ENCODE measurements at regions not wholly inside any gene's neighbourhood (a gene's known extent, or its start where the extent isn't known, plus 50 kb on each side); places are given as distances from the start of the nearest gene placed in this dataset.

DNA sequence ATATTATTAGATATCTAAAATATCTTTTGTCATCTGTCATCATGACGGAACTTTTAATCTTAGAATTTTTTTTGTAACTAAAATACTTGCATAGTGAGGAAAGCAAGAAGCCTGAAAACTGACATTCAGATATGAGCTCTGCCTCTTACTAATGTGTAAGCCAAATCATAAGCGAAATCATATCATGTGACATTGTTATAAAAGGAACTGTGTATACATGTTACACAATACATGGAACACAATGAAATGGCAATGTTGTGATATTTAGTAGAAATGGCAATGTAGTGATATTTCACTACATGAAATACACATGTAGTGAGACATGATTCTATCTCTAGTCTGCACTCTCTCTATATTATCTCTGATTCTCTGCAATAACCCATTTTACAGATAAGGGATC, 1016.4 kb upstream of the PIK3C3 start:
- no peak overlapping the region for H3K4me3 ChIP-seq (ENCODE audit: control insufficient read depth in 1 of 2, extremely low read depth in 1 of 2, low read length in 1 of 2)
- no peaks in the 10 kb centered on the region for H3K27me3 Mint-ChIP-seq
- no CpG with 5 or more reads among the region's 2 CpGs for WGBS (ENCODE audit: insufficient coverage)
- H3K4me3 Mint-ChIP-seq, result no peak overlapping the region
- no peaks in the 10 kb centered on the region for H3K36me3 Mint-ChIP-seq
- no peaks in the 10 kb centered on the region for H3K9me3 ChIP-seq
- no peak overlapping the region for H3K27ac ChIP-seq (ENCODE audit: low read length)
- CTCF ChIA-PET, result no interaction called here
- DNase-seq, result no peak
- no peak for ATAC-seq (replicated peaks in 1 of 4)
- peaks cover 4 to 31% (median 21%) of the 10 kb centered on the region in 3 donors for H3K9me3 Mint-ChIP-seq
- POLR2A ChIA-PET, result no interaction called here
- no peaks in the 10 kb centered on the region for H3K4me1 ChIP-seq (ENCODE audit: control insufficient read depth in 1 of 2, extremely low read depth in 1 of 2, insufficient read depth in 2 of 2, low read length in 2 of 2)
- no peaks in the 10 kb centered on the region for H3K27me3 ChIP-seq (replicated peaks in 1 of 2; ENCODE audit: control insufficient read depth in 2 of 2, extremely low read depth in 1 of 2, insufficient read depth in 2 of 2, low read length in 1 of 2)
- H3K36me3 ChIP-seq (ENCODE audit: control insufficient read depth in 2 of 2, extremely low read depth in 1 of 2, insufficient read depth in 1 of 2, low read length in 1 of 2), result no peaks in the 10 kb centered on the region
- H3K4me1 Mint-ChIP-seq, result no peaks in the 10 kb centered on the region
- H3K27ac Mint-ChIP-seq, result no peak overlapping the region

DNA sequence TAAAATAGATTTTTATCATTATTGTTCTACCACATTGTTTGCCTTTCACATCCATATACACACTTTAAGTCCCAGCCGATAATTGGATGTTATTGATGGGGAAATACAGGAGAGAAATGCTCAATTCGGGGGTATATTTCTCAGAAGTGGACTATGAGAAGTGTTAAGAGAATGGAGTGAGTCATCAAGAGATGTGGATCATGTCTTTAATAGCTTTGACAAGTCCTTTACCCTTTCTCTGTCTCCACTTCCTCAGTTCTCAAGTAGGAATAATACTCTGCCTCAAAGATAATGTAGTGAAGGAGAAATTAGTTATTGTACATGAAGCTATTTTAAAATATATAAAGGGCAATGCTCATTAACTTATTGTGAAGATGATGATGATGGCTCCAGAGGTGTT, 1017.6 kb upstream of the PIK3C3 start:
- Histone ChIP-seq H3K27ac (ENCODE audit: low read length) (no peak overlapping the region), H3K4me1 (ENCODE audit: control insufficient read depth in 1 of 2, extremely low read depth in 1 of 2, insufficient read depth in 2 of 2, low read length in 2 of 2) (no peaks in the 10 kb centered on the region), H3K36me3 (ENCODE audit: control insufficient read depth in 2 of 2, extremely low read depth in 1 of 2, insufficient read depth in 1 of 2, low read length in 1 of 2) (no peaks in the 10 kb centered on the region), H3K4me3 (ENCODE audit: control insufficient read depth in 1 of 2, extremely low read depth in 1 of 2, low read length in 1 of 2) (no peak overlapping the region), H3K27me3 (replicated peaks in 1 of 2; ENCODE audit: control insufficient read depth in 2 of 2, extremely low read depth in 1 of 2, insufficient read depth in 2 of 2, low read length in 1 of 2) (no peaks in the 10 kb centered on the region), H3K9me3 (no peaks in the 10 kb centered on the region)
- DNase-seq, result no peak
- no peak overlapping the region for H3K27ac Mint-ChIP-seq
- no peaks in the 10 kb centered on the region for H3K4me1 Mint-ChIP-seq
- ATAC-seq (replicated peaks in 1 of 4), result no peak
- WGBS (ENCODE audit: insufficient coverage), result no CpG with 5 or more reads among the region's 2 CpGs
- peaks cover 4 to 26% (median 21%) of the 10 kb centered on the region in 3 donors for H3K9me3 Mint-ChIP-seq
- H3K27me3 Mint-ChIP-seq, result no peaks in the 10 kb centered on the region
- ChIA-PET CTCF (no interaction called here), POLR2A (no interaction called here)
- H3K36me3 Mint-ChIP-seq, result no peaks in the 10 kb centered on the region
- H3K4me3 Mint-ChIP-seq, result no peak overlapping the region

DNA sequence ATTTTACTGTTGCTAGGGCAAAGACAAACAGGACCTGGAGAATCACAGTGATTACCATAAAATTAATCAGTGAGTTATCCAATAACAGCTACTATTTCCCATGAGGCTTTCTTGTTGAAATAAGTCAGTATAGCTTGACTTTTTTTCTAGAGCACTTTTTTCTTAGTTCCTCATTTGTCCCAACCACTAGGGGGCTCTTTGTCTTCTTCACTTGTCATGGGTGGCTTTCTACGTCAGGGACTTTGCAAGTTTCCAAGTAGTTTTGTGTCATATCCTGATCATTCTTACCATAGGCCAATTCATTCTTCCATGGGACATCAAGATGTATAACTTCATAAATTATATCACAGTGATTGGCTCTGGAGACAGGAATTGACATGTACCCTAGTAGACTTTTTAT, 1019.6 kb upstream of the PIK3C3 start:
- no CpG with 5 or more reads among the region's 1 CpG for WGBS (ENCODE audit: insufficient coverage)
- no peaks in the 10 kb centered on the region for H3K27me3 Mint-ChIP-seq
- no peaks in the 10 kb centered on the region for H3K4me1 Mint-ChIP-seq
- no peaks in the 10 kb centered on the region for H3K36me3 ChIP-seq (ENCODE audit: control insufficient read depth in 2 of 2, extremely low read depth in 1 of 2, insufficient read depth in 1 of 2, low read length in 1 of 2)
- H3K27ac ChIP-seq (ENCODE audit: low read length), result no peak overlapping the region
- DNase-seq, result no peak
- ATAC-seq (replicated peaks in 1 of 4), result no peak
- H3K4me3 ChIP-seq (ENCODE audit: control insufficient read depth in 1 of 2, extremely low read depth in 1 of 2, low read length in 1 of 2), result no peak overlapping the region
- H3K27ac Mint-ChIP-seq, result no peak overlapping the region
- no peak overlapping the region for H3K4me3 Mint-ChIP-seq
- no peaks in the 10 kb centered on the region for H3K27me3 ChIP-seq (replicated peaks in 1 of 2; ENCODE audit: control insufficient read depth in 2 of 2, extremely low read depth in 1 of 2, insufficient read depth in 2 of 2, low read length in 1 of 2)
- CTCF ChIA-PET, result no interaction called here
- H3K9me3 Mint-ChIP-seq, result peaks cover 4 to 32% (median 16%) of the 10 kb centered on the region in 3 donors
- no peaks in the 10 kb centered on the region for H3K4me1 ChIP-seq (ENCODE audit: control insufficient read depth in 1 of 2, extremely low read depth in 1 of 2, insufficient read depth in 2 of 2, low read length in 2 of 2)
- POLR2A ChIA-PET, result no interaction called here
- no peaks in the 10 kb centered on the region for H3K9me3 ChIP-seq
- H3K36me3 Mint-ChIP-seq, result no peaks in the 10 kb centered on the region

DNA sequence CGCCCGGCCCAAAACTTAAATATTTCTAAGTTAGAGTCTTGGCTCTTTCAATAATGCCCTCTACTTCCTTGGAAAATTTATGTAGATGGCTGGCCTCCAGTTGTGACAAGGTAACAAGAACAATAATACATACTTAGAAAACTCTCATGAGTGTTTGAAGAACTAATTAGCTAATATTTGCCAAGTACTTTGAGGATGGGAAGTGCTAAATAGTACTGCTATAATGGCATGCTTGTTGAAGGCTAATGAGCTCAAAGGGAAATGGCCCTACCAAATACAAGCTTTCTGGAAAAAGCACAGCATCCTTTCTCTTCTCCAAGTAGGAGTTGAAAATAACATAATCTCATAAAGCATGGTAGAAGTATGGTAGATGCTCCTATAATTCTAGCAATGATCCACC, 1022.2 kb upstream of the PIK3C3 start:
- WGBS (ENCODE audit: insufficient coverage), result no CpG with 5 or more reads among the region's 2 CpGs
- no peaks in the 10 kb centered on the region for H3K4me1 ChIP-seq (ENCODE audit: control insufficient read depth in 1 of 2, extremely low read depth in 1 of 2, insufficient read depth in 2 of 2, low read length in 2 of 2)
- POLR2A ChIA-PET, result no interaction called here
- Mint-ChIP-seq H3K36me3 (no peaks in the 10 kb centered on the region), H3K4me3 (no peak overlapping the region), H3K27ac (no peak overlapping the region), H3K27me3 (no peaks in the 10 kb centered on the region), H3K4me1 (no peaks in the 10 kb centered on the region), H3K9me3 (peaks cover 4 to 31% (median 21%) of the 10 kb centered on the region in 3 donors)
- DNase-seq (no peak), ATAC-seq (replicated peaks in 1 of 4) (no peak)
- H3K27me3 ChIP-seq (replicated peaks in 1 of 2; ENCODE audit: control insufficient read depth in 2 of 2, extremely low read depth in 1 of 2, insufficient read depth in 2 of 2, low read length in 1 of 2), result no peaks in the 10 kb centered on the region
- CTCF ChIA-PET, result interaction anchor here in 1 of 2 donors (0.7 kb wide), 1 partner anchor 22 kb away, joined by 10 read pairs; no protein-coding TSS in a partner anchor
- no peak overlapping the region for H3K4me3 ChIP-seq (ENCODE audit: control insufficient read depth in 1 of 2, extremely low read depth in 1 of 2, low read length in 1 of 2)
- H3K27ac ChIP-seq (ENCODE audit: low read length), result no peak overlapping the region
- no peaks in the 10 kb centered on the region for H3K9me3 ChIP-seq
- no peaks in the 10 kb centered on the region for H3K36me3 ChIP-seq (ENCODE audit: control insufficient read depth in 2 of 2, extremely low read depth in 1 of 2, insufficient read depth in 1 of 2, low read length in 1 of 2)

DNA sequence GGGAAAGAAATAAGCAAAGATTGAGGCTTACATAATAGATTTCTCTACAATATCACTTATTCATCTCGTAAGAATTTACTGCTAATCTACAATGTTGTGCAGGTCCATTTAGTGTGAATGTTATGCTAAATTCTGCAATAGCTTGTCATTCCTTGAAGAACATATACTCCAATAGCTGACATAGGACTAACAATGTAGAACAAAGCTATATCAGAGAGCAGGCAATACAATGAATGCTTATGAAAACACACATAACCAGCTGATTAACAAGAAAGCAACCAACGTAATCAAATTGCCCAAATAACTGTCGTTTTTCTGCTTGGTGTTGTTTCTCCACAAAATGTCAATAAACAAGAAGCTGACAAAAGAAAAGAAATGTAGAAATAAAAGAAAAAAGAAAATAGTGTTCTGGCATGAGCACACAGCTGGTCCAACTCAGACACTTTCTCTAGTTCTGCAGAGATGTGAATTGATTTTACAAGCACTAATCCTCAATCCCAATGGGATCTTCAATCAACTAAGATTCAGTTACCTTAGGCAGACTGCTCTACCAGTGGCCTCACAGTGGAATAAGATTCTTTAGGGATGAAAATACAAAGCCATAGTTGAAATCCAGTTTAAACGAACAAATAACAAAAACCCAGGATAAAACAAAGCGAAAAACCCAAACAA, 1024.7 kb upstream of the PIK3C3 start:
- no peaks in the 10 kb centered on the region for H3K9me3 ChIP-seq
- no peak overlapping the region for H3K4me3 ChIP-seq (ENCODE audit: control insufficient read depth in 1 of 2, extremely low read depth in 1 of 2, low read length in 1 of 2)
- no peaks in the 10 kb centered on the region for H3K36me3 ChIP-seq (ENCODE audit: control insufficient read depth in 2 of 2, extremely low read depth in 1 of 2, insufficient read depth in 1 of 2, low read length in 1 of 2)
- H3K4me3 Mint-ChIP-seq, result no peak overlapping the region
- no peak for DNase-seq
- WGBS (ENCODE audit: insufficient coverage), result no CpG with 5 or more reads among the region's 5 CpGs
- no peaks in the 10 kb centered on the region for H3K36me3 Mint-ChIP-seq
- no peak overlapping the region for H3K27ac ChIP-seq (ENCODE audit: low read length)
- H3K4me1 ChIP-seq (ENCODE audit: control insufficient read depth in 1 of 2, extremely low read depth in 1 of 2, insufficient read depth in 2 of 2, low read length in 2 of 2), result no peaks in the 10 kb centered on the region
- no peaks in the 10 kb centered on the region for H3K27me3 ChIP-seq (replicated peaks in 1 of 2; ENCODE audit: control insufficient read depth in 2 of 2, extremely low read depth in 1 of 2, insufficient read depth in 2 of 2, low read length in 1 of 2)
- CTCF ChIA-PET, result interaction anchor here (0.6 to 0.9 kb wide), 2 partner anchors 336 to 939 kb away, joined by 3 read pairs; no protein-coding TSS in a partner anchor
- ATAC-seq (replicated peaks in 1 of 4), result no peak
- H3K27ac Mint-ChIP-seq, result no peak overlapping the region
- H3K9me3 Mint-ChIP-seq, result peaks cover 2 to 19% (median 17%) of the 10 kb centered on the region in 3 donors
- H3K27me3 Mint-ChIP-seq, result no peaks in the 10 kb centered on the region
- no peaks in the 10 kb centered on the region for H3K4me1 Mint-ChIP-seq
- POLR2A ChIA-PET, result no interaction called here

DNA sequence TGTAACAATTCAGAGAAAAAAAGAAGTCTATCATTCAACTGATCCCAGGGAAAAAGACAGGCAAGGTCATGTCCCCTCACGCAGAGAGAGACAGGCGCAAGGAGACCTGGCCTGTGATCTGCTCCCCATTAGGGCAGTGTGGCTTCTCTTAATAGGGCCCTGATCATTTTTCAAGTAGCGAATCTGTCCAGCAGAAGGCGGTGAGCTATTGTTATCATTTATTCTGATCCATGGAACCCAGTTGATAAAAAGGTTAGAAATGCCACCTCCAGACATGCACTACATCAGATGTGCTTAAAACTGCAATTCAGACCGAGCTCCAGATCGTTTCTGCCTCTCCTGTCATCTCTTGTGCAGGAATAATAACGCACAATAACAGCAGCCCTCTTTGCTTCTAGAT, 1025.6 kb upstream of the PIK3C3 start:
- Histone ChIP-seq H3K36me3 (ENCODE audit: control insufficient read depth in 2 of 2, extremely low read depth in 1 of 2, insufficient read depth in 1 of 2, low read length in 1 of 2) (no peaks in the 10 kb centered on the region), H3K9me3 (no peaks in the 10 kb centered on the region), H3K4me1 (ENCODE audit: control insufficient read depth in 1 of 2, extremely low read depth in 1 of 2, insufficient read depth in 2 of 2, low read length in 2 of 2) (no peaks in the 10 kb centered on the region), H3K27me3 (replicated peaks in 1 of 2; ENCODE audit: control insufficient read depth in 2 of 2, extremely low read depth in 1 of 2, insufficient read depth in 2 of 2, low read length in 1 of 2) (no peaks in the 10 kb centered on the region), H3K4me3 (ENCODE audit: control insufficient read depth in 1 of 2, extremely low read depth in 1 of 2, low read length in 1 of 2) (no peak overlapping the region), H3K27ac (ENCODE audit: low read length) (no peak overlapping the region)
- CTCF ChIA-PET, result no interaction called here
- no peaks in the 10 kb centered on the region for H3K36me3 Mint-ChIP-seq
- H3K27ac Mint-ChIP-seq, result no peak overlapping the region
- H3K4me1 Mint-ChIP-seq, result no peaks in the 10 kb centered on the region
- POLR2A ChIA-PET, result no interaction called here
- WGBS (ENCODE audit: insufficient coverage), result 92% methylated on average over 4 of the region's 7 CpGs
- DNase-seq (no peak), ATAC-seq (replicated peaks in 1 of 4) (no peak)
- no peak overlapping the region for H3K4me3 Mint-ChIP-seq
- H3K27me3 Mint-ChIP-seq, result no peaks in the 10 kb centered on the region
- H3K9me3 Mint-ChIP-seq, result peaks cover 10 to 19% (median 18%) of the 10 kb centered on the region in 3 donors

DNA sequence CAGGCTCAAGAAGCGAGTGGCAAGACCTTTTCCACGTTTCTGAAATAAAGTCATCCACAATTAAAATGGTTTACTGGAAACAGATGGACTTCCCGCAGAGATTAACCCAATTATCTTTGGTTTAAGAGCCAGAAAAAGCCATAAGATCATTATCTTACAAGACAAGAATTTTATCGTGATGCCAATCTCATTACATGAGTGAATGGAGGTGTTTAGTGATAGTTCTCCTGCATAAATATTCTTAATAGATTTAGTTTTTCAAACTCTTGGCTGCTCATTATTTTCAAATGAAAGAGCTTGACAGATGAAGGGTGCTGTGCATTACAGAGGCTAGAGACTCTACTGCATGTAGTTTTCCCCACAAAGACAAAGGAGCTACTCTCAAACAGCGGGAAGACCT, 1028.4 kb upstream of the PIK3C3 start:
- no peaks in the 10 kb centered on the region for H3K27me3 ChIP-seq (replicated peaks in 1 of 2; ENCODE audit: control insufficient read depth in 2 of 2, extremely low read depth in 1 of 2, insufficient read depth in 2 of 2, low read length in 1 of 2)
- ATAC-seq (replicated peaks in 1 of 4) (no peak), DNase-seq (no peak)
- no peaks in the 10 kb centered on the region for H3K27me3 Mint-ChIP-seq
- H3K9me3 Mint-ChIP-seq, result peaks cover 11 to 18% (median 14%) of the 10 kb centered on the region in 3 donors
- no peak overlapping the region for H3K4me3 ChIP-seq (ENCODE audit: control insufficient read depth in 1 of 2, extremely low read depth in 1 of 2, low read length in 1 of 2)
- ChIA-PET CTCF (no interaction called here), POLR2A (interaction anchor here in 1 of 2 donors (0.5 kb wide), 1 partner anchor 76 kb away, joined by 3 read pairs; no protein-coding TSS in a partner anchor)
- no peaks in the 10 kb centered on the region for H3K36me3 ChIP-seq (ENCODE audit: control insufficient read depth in 2 of 2, extremely low read depth in 1 of 2, insufficient read depth in 1 of 2, low read length in 1 of 2)
- no peaks in the 10 kb centered on the region for H3K4me1 ChIP-seq (ENCODE audit: control insufficient read depth in 1 of 2, extremely low read depth in 1 of 2, insufficient read depth in 2 of 2, low read length in 2 of 2)
- WGBS (ENCODE audit: insufficient coverage), result 70% methylated on average over 2 of the region's 5 CpGs
- H3K36me3 Mint-ChIP-seq, result no peaks in the 10 kb centered on the region
- no peaks in the 10 kb centered on the region for H3K9me3 ChIP-seq
- H3K27ac Mint-ChIP-seq, result no peak overlapping the region
- H3K27ac ChIP-seq (ENCODE audit: low read length), result no peak overlapping the region
- no peaks in the 10 kb centered on the region for H3K4me1 Mint-ChIP-seq
- no peak overlapping the region for H3K4me3 Mint-ChIP-seq

Data from T-cell (primary cell).